ENCODE measurements at regions not wholly inside any gene's neighbourhood (a gene's known extent, or its start where the extent isn't known, plus 50 kb on each side); places are given as distances from the start of the nearest gene placed in this dataset.

DNA sequence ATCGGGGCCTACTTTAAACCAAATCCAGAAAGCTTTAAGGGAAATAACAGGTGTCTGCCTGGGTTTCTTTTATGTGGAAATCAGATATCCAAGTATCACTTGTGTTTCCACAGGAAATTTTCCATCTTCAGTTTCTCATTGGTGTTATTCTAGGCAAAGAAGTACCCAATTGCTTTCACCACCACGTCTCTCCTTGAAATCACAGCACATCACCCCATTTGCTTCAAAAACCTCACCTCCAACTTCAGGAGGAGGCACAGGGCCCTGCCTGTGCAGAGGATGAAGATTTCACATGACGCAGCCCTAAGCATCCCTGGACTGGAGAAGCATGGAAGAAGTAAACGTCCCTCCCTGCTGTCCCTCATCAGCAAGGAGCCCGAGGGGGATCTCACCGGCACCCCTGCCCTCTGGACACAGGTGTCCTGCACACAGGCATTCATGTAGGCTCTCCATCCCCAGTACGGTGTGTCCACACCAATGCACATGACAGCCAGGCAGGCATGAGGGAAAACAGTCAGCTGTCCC lies 182.3 kb downstream of the TBXT start:
- DNase-seq: no peak

DNA sequence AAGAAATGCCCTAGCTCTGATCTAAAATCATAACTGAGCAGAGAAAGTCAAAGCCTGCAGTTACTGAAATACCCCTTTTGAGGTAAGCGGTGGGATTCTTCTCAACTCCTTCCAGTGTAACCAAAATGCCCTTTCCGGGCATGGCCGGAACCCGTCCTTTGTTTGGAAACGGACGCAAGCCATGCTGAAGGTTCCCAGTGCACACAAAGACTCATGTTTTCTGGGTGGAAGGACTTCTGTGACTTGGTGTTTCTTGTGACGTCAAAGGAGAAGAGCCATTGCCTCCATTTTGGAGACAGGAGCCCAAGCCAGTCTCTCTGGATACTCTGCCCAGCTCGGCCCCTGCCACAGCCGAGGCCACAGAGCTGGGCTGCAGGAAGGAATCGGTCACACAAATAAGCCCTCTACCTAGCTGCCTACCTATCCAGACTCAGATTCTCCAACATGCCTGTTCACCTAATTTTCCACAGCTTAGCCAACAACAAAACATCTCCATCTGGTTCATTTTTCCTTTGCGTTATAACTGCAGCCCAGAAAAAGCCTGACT lies 182.8 kb downstream of the TBXT start:
- DNase-seq: no peak

DNA sequence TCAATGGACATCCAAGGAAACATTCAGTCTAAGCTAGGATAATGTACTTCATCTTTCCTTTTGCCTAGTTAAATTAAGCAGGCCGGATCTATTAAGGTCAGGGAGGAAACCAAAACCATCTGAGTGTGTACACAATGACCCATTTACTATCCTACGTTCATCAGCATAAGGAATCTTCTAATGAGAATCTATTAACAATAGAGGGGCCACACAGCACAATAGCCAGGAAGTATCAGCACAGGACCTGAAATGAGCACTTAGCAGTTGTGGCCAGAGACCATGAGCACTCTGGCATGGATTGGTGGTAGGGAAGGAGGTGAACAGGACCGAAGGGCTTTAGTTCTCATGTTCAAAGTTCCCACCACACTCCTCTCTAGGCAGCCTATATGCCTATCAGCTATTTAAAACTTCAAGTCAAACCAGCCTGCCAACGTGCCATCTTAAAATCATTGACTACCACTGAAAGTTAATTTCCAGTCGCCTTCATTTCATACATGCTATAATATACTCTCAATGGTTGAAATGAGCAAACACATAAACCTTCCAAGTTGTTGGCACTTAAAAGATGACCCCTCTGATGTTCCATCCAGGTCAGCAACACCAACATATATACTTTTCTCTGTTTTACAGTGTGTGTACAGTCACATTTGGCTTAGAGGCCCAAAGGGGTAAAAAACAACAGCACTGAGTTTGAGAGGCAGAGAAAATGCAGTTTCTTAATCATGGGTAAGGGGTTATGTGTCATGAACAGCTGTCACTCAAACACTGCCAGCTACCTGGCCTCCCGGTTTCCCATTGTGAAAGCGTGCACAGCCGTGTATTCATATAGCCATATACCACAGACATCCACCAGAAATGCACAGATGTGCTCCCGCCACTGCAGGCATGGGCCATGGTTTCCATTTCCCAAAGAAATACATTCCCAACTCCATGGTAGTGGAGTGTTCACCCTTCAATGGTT lies 184.3 kb downstream of the TBXT start:
- no peak for DNase-seq

DNA sequence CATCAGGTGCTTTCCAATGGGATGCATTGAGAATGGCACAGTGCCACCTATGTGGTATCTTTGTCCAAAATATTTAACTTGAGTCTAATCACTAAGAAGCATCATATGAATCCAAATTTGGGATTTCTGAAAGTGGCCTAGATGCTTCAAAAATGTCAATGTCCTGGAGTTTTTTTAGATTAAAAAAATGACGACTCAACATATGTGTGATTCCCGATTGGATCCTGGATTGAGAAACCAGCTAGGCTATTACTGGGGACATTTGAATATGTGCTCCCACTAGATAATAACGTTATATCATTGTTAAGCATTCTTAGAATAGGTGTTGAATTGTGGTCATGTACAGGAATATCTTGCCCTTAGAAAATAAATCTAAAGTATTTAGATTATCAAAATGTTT lies 189.2 kb downstream of the TBXT start:
- DNase-seq: no peak

DNA sequence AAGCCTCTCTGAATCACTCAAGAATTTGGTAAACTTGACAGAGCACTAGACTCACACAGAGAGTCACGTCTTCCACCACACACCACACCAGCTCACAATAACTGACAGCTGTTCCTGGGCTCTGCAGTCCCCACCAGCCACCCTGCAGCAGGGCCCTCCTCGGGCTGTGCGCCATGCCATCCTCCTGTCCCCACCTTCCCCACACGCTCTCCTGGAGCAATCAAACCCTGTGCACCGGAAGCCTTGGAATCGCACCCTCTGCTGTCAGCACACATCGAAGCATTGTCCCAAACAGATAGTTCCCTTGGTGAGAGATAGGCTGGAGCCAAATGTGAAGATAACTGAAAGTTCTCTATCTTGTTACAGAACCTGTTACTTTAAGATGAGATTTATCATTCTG lies 191.0 kb downstream of the TBXT start:
- DNase-seq: no peak

DNA sequence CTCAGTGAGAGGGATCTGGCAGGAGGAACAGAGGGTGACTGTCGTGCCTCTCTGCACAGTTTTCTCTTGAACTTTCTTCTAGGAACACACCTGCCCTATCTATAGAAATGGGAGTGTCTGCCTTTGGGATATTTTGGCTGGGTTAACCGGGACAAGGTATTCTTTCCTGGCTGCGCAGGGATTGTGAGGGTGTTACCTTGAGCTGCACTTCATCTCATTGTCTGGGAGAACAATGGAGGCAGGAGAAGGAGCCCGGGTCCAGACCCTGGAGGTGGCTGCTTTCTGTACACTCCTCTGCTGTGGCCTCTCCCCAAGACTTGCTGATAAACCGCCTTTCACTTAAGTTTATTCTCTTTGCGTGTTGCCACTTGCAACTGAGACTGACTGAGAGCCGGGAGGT lies 192.8 kb downstream of the TBXT start:
- no peak for DNase-seq

DNA sequence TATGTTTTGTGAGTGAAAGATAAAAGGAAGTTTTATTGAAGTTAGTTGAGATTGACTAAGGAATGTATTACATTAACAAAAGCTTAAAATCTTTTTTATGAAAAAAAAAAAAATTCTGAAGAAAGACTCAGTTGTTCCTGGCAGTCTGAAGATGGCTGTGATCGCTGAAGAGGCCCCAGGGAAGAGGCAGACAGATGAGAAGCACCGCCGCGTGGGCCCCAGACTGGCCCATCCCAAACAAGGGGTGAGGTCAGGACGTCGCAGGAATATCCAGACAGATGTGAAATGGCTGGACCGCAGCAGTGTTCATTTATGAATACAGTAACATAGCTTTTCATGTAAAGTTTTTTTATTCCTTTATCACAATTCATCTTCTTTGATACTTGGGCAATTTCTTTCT lies 194.2 kb downstream of the TBXT start:
- no peak for DNase-seq

DNA sequence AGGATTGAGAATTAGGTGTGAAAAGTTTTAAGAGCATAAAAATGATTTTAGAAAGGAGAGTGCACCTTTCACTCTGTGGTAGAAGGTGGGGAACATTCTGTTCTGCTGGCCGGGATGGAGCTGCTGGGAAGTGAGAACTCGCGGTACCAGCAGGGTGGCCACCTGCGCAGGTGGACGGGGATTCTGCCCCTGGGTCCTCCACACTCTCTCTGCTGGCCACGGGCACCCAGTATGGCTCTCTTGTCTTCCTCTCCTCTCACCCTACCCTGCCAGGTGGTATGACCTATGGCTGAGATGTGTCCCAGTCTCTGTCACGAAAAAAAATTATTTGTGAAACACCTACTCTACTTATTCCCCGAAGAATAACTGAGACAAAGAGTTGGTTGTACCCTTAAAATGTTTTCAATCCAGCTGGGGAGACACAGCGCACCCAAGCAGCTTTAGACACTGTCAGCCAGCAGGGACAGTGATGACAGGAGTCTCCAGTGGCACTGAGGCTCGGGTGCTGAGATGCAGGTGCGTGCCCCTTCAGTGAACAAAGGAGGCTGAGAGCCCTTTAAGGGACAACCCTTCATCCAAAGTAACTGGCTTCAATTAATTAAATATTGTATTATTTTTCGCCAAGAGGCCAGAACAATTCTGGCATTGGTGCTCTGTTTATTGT lies 195.4 kb downstream of the TBXT start:
- no peak for DNase-seq

DNA sequence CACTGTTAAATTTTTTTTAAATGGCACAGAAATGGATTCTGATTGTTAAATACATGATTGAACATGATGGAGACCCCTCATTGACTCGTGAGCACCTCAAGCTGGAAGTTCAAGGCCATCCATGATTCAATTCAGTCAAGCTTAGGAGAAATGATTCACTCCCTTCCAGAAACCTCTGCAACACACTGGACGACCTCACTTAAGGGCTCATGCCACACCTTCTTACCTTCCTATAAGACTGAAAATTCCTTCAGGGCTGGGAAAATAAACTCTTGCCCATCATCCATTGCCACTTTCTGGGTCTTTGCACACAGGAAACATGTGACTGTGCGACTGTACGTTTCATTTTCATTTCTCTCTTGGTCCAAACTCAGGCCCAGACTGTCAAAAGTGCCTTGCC lies 196.4 kb downstream of the TBXT start:
- no peak for DNase-seq

DNA sequence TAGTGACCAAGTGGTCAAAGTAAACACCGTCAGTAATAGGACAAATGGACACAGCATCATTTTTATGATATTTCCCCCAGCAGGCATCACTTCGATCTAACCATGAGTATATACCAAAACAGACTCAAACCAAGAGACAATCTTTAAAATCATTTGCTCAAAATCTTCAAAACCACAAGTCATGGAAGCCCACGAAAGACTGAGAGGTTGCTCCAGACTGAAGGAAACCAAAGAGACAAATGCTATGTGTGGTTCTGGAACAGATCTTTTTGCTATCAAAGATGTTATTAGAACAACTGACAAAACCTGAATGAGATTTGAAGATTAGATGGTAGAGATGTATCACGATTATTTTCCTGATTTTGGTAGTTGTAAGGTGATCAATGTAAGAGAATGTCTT lies 197.7 kb downstream of the TBXT start:
- no peak for DNase-seq

DNA sequence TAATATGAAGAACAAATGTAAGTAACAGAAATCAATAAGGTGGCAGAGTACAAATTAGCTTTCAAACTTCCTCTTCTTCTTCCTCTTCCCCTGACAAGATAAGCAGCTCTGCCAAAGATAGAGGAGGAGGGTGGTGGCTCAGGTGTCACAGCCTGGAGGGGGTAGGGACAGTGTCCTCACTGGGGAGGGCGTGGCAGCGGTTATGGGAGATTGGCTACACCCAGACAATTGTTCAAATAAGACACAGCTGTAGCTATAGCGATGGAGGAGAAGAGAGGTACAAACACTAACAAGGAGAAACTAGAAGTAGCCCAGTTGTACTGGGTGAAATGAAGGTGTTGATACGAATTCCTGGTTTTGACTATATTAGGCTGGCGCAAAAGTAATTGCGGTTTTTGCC lies 198.5 kb downstream of the TBXT start:
- no peak for DNase-seq

DNA sequence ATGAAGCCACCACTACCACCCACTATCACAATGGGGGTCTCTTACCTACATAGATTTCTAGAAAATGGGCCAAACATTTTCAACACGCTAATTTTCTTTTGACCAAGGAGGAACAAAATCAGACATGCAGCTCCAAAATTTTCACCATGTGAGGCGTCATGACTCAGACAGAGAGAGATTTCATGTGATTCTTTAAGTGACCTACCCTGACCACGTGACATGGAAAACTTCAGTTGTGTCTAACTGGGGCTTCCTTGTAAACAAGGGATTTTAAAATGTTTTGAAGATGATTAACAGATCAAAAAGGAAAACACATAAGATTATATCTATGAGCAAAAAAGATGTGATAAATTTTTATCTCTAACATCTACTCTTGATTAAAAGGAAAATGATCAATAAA lies 199.2 kb downstream of the TBXT start:
- DNase-seq: no peak

DNA sequence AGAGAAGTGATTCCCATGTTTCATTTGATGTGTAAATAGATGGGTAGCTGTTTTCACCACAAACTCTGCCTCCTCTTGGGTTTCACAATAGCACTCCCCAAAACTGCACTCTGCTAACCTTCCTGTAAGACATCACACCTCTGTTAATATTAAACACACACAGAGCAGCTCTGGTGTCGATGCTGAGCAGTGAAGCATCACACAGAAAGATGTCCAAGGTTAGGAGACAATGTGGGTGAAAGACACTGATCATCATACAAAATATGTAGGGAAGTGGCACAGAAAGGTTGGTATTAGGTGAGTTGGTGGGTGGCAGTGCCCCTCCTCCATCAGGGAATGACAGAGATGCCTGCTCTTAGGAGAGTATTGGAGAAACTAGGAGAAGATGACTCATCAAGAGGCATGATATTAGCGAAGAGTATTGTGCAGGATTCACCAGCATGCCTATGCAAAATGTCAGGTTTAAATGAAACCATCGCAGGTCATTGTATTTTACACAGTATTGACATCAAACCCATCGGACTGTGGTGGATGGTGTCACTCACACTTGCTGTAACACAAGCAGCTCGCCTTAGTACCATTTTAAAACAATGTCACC lies 199.7 kb downstream of the TBXT start:
- no peak for DNase-seq

DNA sequence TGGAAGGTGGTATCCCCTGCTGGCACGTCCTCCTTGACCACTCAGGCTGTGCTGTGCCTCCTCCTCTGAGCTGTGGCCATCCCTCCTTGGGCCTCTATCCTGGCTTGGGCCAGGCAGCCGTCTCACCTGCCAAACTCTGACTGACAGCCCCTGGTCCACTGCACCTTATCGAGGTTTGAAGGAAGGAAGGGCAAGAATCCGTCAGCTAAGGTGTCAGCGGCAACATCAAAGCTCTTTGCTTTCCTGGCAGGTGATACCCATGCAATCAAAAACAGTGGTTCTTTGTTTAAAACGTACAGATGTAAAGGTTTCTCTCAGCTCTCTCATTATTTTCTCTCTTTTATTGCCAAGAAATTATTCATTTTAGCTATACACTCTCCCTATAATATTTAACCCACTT lies 203.9 kb downstream of the TBXT start:
- no peak for DNase-seq

DNA sequence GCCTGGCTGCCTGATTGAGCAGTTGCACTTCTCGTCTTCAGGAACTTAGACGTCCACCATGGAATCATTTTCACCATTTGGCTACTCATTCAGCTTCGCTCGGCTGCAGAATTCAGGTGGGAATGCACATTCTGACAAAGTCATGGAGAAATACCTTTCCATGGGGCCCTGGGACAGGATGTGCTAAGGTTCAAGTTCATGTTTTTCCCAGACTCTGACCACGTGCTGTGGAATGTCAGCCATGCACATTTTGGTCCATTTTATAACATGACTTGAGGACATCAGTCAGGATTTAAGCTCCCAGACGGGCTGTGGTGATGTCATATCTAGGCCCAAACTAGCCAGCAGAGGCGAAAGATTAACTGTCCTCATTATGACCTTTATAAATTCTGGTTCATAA lies 205.3 kb downstream of the TBXT start:
- DNase-seq: no peak

DNA sequence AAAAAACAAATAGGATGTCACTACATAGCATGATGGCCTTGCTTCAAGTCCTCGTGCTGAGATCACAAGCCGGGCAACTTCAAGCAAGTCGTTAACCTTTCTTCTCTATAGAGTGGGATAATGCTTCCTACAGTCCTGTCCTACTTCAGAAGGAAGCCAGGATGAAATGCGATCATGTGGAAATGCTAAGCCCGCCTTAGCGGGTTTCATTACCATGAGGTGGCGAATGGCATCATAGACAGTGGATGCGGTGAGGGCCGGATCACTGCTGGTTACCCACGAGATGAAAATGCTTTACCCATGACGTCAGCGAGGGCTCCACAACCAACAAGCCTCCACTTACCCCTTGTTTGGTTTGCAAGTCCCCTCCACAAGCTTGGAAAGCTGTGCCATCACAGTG lies 206.4 kb downstream of the TBXT start:
- no peak for DNase-seq

DNA sequence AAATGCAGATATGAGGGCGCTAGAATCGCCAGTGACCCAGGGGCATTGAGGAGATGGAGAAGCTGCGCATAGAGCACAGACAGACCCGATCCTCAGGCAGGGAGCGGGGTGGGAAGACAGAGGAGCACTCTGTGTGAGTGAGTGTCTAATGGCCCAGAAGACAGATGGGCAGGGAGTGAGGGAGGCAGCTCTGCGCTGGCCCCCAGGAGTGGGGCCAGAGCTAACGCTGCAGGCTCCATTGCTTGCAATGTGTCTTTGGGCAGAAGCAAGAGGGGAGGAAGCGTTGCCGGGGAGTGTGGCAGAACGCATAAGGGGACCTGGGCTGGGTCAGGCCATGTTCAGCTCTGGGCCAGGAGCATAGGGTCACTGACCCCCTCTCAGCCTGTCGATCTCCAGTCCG lies 207.0 kb downstream of the TBXT start:
- DNase-seq: no peak

DNA sequence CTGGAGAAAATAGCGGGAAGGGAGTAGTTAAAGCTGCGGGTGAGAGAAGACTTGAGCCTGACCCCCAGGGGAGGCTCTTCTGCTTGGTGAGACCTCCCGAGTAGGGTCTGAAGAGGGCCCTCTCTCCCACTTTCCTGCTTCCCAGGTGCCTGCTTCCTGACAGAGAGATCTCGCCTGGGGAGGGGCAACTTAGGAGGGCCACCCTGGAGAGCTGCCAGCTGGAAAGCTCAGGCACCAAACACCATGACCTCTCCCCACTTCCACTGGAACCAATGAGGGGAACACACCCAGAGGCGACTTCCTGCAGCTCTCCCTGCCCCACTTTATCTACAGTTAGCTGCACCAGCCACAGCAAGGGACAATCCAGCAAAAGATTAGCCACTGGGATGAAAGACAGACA lies 208.0 kb downstream of the TBXT start:
- DNase-seq: no peak

DNA sequence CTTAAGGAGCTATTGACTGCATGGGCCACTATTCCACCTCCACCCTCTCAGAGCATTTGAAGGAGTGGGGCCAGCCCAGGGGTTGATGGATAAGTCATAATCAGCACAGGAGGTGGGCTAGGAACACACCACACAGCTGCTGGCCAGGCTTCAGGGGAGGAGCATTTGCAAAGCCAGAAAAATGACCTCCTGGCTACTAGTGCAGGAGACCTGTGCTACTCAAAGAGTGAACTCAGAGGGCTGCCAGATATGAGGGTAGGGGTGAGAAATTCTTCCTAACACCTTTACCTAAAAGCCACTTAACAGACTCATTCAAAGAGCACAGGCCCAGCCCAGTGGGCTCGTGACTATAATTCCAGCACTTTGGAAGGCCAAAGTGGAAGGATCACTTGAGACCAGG lies 210.8 kb downstream of the TBXT start:
- no peak for DNase-seq

DNA sequence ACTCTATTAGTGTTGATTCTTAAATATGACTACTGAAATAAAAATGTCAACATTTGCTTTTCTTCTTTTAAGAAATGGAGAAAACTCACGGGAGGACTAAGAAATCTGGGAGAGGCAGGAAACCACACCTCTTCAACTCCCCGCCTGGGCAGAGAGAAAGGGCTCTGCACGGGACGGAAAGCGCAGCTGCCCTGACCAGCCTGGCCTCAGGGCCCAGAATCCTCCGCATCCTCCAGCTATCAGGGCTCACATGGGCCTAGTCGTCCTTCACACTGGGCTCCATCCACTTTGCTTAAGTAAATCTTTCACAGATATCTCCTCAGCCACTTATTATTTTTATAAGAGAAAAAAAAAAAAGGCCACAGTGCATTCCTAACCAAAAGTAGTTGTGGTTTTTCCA lies 215.1 kb downstream of the TBXT start:
- no peak for DNase-seq

DNA sequence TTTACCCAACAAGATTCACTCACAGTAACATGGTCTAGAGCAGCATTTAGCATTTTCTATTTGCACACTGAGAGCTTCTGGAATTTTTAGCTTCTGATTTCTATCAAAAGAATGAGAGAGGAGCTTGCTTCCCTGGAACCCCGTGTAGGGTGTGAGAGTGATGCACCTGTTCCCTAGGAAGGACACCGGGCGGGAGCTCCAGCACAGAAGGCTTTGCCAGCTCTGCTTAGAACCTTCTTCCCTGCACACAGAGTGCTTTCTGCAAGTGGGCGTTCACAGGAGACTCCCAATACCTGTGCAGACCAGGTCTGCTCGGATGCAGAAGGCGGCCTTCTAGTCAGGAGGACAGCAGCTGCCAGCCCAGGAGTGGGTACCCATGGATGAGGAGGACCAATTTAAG lies 217.3 kb downstream of the TBXT start:
- no peak for DNase-seq

DNA sequence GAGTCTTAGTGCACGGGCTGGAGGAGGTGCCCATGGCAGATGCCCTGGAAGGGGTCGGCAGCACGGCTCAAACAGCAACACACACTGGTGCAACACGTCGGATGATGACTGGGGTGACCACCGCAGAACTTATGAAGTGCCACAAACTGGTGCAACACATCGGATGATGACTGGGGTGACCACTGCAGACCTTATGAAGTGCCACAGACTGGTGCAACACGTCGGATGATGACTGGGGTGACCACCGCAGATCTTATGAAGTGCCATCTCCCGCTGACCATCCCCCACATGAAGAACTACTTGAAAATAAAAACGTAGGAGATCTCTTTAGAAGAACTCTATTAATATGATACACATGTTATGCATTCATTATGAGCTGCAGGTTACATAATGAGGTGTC lies 218.3 kb downstream of the TBXT start:
- DNase-seq: no peak

DNA sequence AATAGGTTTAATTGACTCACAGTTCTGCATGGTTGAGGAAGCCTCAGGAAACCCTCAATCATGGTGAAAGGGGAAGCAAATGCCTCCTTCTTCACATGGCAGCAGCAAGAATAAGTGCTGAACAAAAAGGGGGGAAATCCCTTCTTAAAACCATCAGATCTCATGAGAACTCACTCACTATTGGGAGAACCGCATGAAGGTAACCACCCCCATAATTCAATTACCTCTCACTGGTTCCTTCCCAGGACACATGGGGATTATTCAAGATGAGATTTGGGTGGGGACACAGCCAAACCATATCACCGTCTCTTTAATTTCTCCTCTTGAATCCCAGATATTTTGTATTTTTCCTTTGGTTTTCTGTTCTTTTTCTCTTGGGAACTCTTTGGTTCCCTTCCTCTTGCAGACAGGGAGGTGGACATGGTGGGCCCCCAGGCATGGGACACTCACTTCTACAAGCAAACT lies 223.6 kb downstream of the TBXT start:
- no peak for DNase-seq

DNA sequence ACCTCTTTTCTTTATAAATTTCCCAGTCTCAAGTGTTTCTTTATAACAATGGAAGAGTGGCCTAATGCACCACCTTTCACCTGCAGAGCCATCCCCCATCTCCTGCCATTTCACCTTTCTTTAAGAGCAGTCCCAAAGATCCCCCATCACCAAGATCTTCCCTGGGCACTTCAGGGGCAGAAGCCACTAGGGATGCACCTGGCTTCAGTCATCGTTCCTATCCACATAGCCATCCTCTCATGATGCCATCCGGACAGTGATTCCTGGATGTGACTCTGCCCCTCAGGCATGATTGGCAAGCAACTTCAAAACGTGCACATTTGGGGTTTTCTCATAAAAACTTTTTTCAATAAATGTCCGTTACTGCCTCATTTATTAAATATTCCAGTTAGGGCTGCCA lies 225.9 kb downstream of the TBXT start:
- no peak for DNase-seq

Measured in hematopoietic multipotent progenitor cell treated with erythropoietin and hydrocortisone succinate and interleukin-3 and kit ligand, for 4 days (in vitro differentiated cells).